ENCODE measurements at regions not wholly inside any gene's neighbourhood (a gene's known extent, or its start where the extent isn't known, plus 50 kb on each side); places are given as distances from the start of the nearest gene placed in this dataset.

GRCh38 chr2:146240391-146240790 is 1604.4 kb upstream of the ACVR2A start:
- no peaks in the 10 kb centered on the region for H3K4me1 ChIP-seq (ENCODE audit: insufficient read depth, low read length)
- no peaks in the 10 kb centered on the region for H3K9me3 ChIP-seq (ENCODE audit: low read depth, low read length)
- H3K27me3 ChIP-seq (ENCODE audit: insufficient read depth, low read length): no peaks in the 10 kb centered on the region
- H3K4me3 ChIP-seq (ENCODE audit: low read length): no peak overlapping the region

- Histone ChIP-seq H3K9me3 (ENCODE audit: low read depth, low read length) (no peaks in the 10 kb centered on the region), H3K27me3 (ENCODE audit: insufficient read depth, low read length) (no peaks in the 10 kb centered on the region), H3K4me1 (ENCODE audit: insufficient read depth, low read length) (no peaks in the 10 kb centered on the region), H3K4me3 (ENCODE audit: low read length) (no peak overlapping the region)
Observed at GRCh38 chr2:146239392-146240135, 1605.3 kb upstream of the ACVR2A start.

- H3K4me3 ChIP-seq (ENCODE audit: low read length): no peak overlapping the region
- no peaks in the 10 kb centered on the region for H3K4me1 ChIP-seq (ENCODE audit: insufficient read depth, low read length)
- no peaks in the 10 kb centered on the region for H3K27me3 ChIP-seq (ENCODE audit: insufficient read depth, low read length)
- no peaks in the 10 kb centered on the region for H3K9me3 ChIP-seq (ENCODE audit: low read depth, low read length)
Observed at GRCh38 chr2:146238254-146238966, 1606.4 kb upstream of the ACVR2A start.

- no peaks in the 10 kb centered on the region for H3K9me3 ChIP-seq (ENCODE audit: low read depth, low read length)
- H3K4me1 ChIP-seq (ENCODE audit: insufficient read depth, low read length): no peaks in the 10 kb centered on the region
- no peaks in the 10 kb centered on the region for H3K27me3 ChIP-seq (ENCODE audit: insufficient read depth, low read length)
- no peak overlapping the region for H3K4me3 ChIP-seq (ENCODE audit: low read length)
Observed at GRCh38 chr2:146235158-146235557, 1609.7 kb upstream of the ACVR2A start.

GRCh38 chr2:146229508-146230155 is 1615.2 kb upstream of the ACVR2A start:
- no peaks in the 10 kb centered on the region for H3K27me3 ChIP-seq (ENCODE audit: insufficient read depth, low read length)
- no peaks in the 10 kb centered on the region for H3K4me1 ChIP-seq (ENCODE audit: insufficient read depth, low read length)
- H3K4me3 ChIP-seq (ENCODE audit: low read length): no peak overlapping the region

GRCh38 chr2:146228466-146229058 is 1616.3 kb upstream of the ACVR2A start:
- Histone ChIP-seq H3K4me1 (ENCODE audit: insufficient read depth, low read length) (no peaks in the 10 kb centered on the region), H3K9me3 (ENCODE audit: low read depth, low read length) (no peaks in the 10 kb centered on the region), H3K27me3 (ENCODE audit: insufficient read depth, low read length) (no peaks in the 10 kb centered on the region), H3K4me3 (ENCODE audit: low read length) (no peak overlapping the region)

More at GRCh38 chr2:146229508-146230155, 1615.2 kb upstream of the ACVR2A start:
- H3K9me3 ChIP-seq (ENCODE audit: low read depth, low read length): no peaks in the 10 kb centered on the region

GRCh38 chr2:146228020-146228393 is 1616.8 kb upstream of the ACVR2A start:
- H3K9me3 ChIP-seq (ENCODE audit: low read depth, low read length): no peaks in the 10 kb centered on the region
- H3K4me3 ChIP-seq (ENCODE audit: low read length): no peak overlapping the region
- no peaks in the 10 kb centered on the region for H3K4me1 ChIP-seq (ENCODE audit: insufficient read depth, low read length)
- H3K27me3 ChIP-seq (ENCODE audit: insufficient read depth, low read length): no peaks in the 10 kb centered on the region

- H3K4me1 ChIP-seq (ENCODE audit: insufficient read depth, low read length): no peaks in the 10 kb centered on the region
- no peak overlapping the region for H3K4me3 ChIP-seq (ENCODE audit: low read length)
- H3K27me3 ChIP-seq (ENCODE audit: insufficient read depth, low read length): no peaks in the 10 kb centered on the region
- no peaks in the 10 kb centered on the region for H3K9me3 ChIP-seq (ENCODE audit: low read depth, low read length)
Observed at GRCh38 chr2:146227152-146228019, 1617.4 kb upstream of the ACVR2A start.

GRCh38 chr2:146226077-146226476 is 1618.8 kb upstream of the ACVR2A start:
- Histone ChIP-seq H3K9me3 (ENCODE audit: low read depth, low read length) (no peaks in the 10 kb centered on the region), H3K27me3 (ENCODE audit: insufficient read depth, low read length) (no peaks in the 10 kb centered on the region), H3K4me3 (ENCODE audit: low read length) (no peak overlapping the region), H3K4me1 (ENCODE audit: insufficient read depth, low read length) (no peaks in the 10 kb centered on the region)

GRCh38 chr2:146221826-146222225 is 1623.0 kb upstream of the ACVR2A start:
- Histone ChIP-seq H3K27me3 (ENCODE audit: insufficient read depth, low read length) (no peaks in the 10 kb centered on the region), H3K4me1 (ENCODE audit: insufficient read depth, low read length) (no peaks in the 10 kb centered on the region), H3K4me3 (ENCODE audit: low read length) (no peak overlapping the region), H3K9me3 (ENCODE audit: low read depth, low read length) (no peaks in the 10 kb centered on the region)

GRCh38 chr2:146220957-146221356 is 1623.9 kb upstream of the ACVR2A start:
- Histone ChIP-seq H3K4me3 (ENCODE audit: low read length) (no peak overlapping the region), H3K9me3 (ENCODE audit: low read depth, low read length) (no peaks in the 10 kb centered on the region), H3K4me1 (ENCODE audit: insufficient read depth, low read length) (no peaks in the 10 kb centered on the region), H3K27me3 (ENCODE audit: insufficient read depth, low read length) (no peaks in the 10 kb centered on the region)

- Histone ChIP-seq H3K4me3 (ENCODE audit: low read length) (no peak overlapping the region), H3K4me1 (ENCODE audit: insufficient read depth, low read length) (no peaks in the 10 kb centered on the region), H3K27me3 (ENCODE audit: insufficient read depth, low read length) (no peaks in the 10 kb centered on the region), H3K9me3 (ENCODE audit: low read depth, low read length) (peaks cover 4% of the 10 kb centered on the region)
Observed at GRCh38 chr2:146214394-146214929, 1630.4 kb upstream of the ACVR2A start.

GRCh38 chr2:146213674-146214073 is 1631.2 kb upstream of the ACVR2A start:
- H3K27me3 ChIP-seq (ENCODE audit: insufficient read depth, low read length): no peaks in the 10 kb centered on the region
- H3K4me1 ChIP-seq (ENCODE audit: insufficient read depth, low read length): no peaks in the 10 kb centered on the region
- peaks cover 4% of the 10 kb centered on the region for H3K9me3 ChIP-seq (ENCODE audit: low read depth, low read length)
- no peak overlapping the region for H3K4me3 ChIP-seq (ENCODE audit: low read length)

GRCh38 chr2:146212602-146213001 is 1632.2 kb upstream of the ACVR2A start:
- H3K4me3 ChIP-seq (ENCODE audit: low read length): no peak overlapping the region
- no peaks in the 10 kb centered on the region for H3K27me3 ChIP-seq (ENCODE audit: insufficient read depth, low read length)
- no peaks in the 10 kb centered on the region for H3K4me1 ChIP-seq (ENCODE audit: insufficient read depth, low read length)
- peaks cover 4% of the 10 kb centered on the region for H3K9me3 ChIP-seq (ENCODE audit: low read depth, low read length)

Measured in mononuclear cell (primary cell).